LNCaP clone FGC (cell line): ENCODE measurements at regions not wholly inside any gene's neighbourhood (a gene's known extent, or its start where the extent isn't known, plus 50 kb on each side); places are given as distances from the start of the nearest gene placed in this dataset.

Source experiments
- DNase-seq: peaks from one replicate; pipeline ENCODE4 v3.0.0-alpha.2; 2011; ENCODE audit warnings: low read depth
- H3K4me3 ChIP-seq: 2 replicates; pipeline ENCODE4 v1.5.1; 2011; ENCODE audit warnings: mild to moderate bottlenecking, low read depth, low read length, control low read depth
- TF ChIP-seq, protein P1 (sequence below): IDR thresholded peaks from 2 replicates; pipeline ENCODE4 v1.5.1; 2012; ENCODE audit warnings: mild to moderate bottlenecking; ENCODE audit not compliant: control insufficient read depth, insufficient read depth; ENCODE audit errors: extremely low read depth

GRCh38 chr14:28119849-28120248 is 646.7 kb upstream of the FOXG1 start:
- TF ChIP-seq, protein P1, sequence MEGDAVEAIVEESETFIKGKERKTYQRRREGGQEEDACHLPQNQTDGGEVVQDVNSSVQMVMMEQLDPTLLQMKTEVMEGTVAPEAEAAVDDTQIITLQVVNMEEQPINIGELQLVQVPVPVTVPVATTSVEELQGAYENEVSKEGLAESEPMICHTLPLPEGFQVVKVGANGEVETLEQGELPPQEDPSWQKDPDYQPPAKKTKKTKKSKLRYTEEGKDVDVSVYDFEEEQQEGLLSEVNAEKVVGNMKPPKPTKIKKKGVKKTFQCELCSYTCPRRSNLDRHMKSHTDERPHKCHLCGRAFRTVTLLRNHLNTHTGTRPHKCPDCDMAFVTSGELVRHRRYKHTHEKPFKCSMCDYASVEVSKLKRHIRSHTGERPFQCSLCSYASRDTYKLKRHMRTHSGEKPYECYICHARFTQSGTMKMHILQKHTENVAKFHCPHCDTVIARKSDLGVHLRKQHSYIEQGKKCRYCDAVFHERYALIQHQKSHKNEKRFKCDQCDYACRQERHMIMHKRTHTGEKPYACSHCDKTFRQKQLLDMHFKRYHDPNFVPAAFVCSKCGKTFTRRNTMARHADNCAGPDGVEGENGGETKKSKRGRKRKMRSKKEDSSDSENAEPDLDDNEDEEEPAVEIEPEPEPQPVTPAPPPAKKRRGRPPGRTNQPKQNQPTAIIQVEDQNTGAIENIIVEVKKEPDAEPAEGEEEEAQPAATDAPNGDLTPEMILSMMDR = no peak
- H3K4me3 ChIP-seq = no peak overlapping the region
- no peak for DNase-seq

GRCh38 chr14:28120391-28120790 is 646.2 kb upstream of the FOXG1 start:
- TF ChIP-seq, protein P1 = no peak
- DNase-seq = no peak
- no peak overlapping the region for H3K4me3 ChIP-seq

DNA sequence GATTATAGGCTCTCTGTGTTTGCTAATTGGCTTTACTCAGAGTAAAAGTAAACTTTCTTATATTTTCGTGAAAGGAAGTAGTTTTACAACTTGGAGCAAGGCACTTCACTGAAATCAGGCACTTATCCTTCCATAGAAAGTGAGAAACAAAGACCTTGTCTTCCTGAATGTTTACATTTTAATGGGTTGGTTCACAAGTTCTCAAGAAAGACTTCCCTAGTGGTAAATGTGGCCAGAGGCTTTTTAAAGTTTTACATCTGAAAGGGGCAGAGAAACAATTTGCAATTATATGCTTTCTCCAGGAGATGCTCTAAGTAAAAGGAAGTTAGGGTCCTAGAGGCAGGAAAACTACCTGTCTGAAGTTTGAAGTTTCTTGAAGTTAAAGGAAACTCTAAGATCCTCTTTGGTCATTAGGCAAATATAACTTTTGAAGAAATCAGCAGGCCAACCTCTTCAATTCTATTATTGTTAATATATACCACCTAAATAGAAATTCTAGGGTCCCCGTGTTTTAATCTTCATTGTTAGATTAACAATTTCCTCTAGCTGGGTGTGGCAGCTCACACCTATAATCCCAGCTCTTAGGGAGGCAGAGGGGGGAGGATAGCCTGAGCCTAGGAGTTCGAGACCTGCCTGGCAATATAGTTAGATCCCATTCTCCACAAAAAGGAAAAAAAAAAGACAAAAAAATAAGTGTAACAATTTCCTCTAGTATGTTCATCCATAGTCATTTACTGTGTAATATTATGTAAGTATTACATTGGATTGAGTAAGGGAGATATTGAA is 644.9 kb upstream of the FOXG1 start:
- no peak overlapping the region for H3K4me3 ChIP-seq
- no peak for DNase-seq
- TF ChIP-seq, protein P1 = no peak

- H3K4me3 ChIP-seq = no peak overlapping the region
- no peak for DNase-seq
- TF ChIP-seq, protein P1 = no peak
Observed at GRCh38 chr14:28130610-28131284, 635.8 kb upstream of the FOXG1 start.

- no peak overlapping the region for H3K4me3 ChIP-seq
- DNase-seq = no peak
- TF ChIP-seq, protein P1 = no peak
Observed at GRCh38 chr14:28138341-28138740, 628.2 kb upstream of the FOXG1 start.

- TF ChIP-seq, protein P1 = no peak
- DNase-seq = peak; percentile 75
- H3K4me3 ChIP-seq = no peak overlapping the region
Observed at GRCh38 chr14:28141662-28142061, 624.9 kb upstream of the FOXG1 start.
